ENCODE measurements at regions not wholly inside any gene's neighbourhood (a gene's known extent, or its start where the extent isn't known, plus 50 kb on each side); places are given as distances from the start of the nearest gene placed in this dataset.
"Not testable (repeated sequence)": the region's sequence is repeated elsewhere in the genome, so short reads cannot be mapped to it uniquely, and the experiment has no call there.

DNA sequence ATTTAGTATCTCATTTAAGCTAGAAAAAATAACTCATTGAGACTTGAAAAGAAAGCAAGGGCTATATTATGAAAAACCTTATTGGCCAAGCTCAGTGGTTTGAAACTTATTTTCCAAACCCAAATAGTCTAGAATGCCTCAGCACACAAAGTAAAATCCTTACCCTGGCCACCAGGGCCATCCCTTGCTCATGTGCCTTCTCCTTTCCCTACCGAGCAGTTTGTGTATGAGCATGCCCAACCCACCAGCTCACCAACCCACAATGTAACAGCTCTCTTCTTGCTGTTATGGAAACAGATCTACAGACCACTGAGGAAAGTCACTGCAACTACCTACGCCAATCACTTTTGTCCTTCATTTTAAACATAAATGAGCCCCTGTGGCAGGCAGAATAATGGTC is 79.6 kb upstream of the CARMIL1 start:
- no peak overlapping the region for H3K4me2 ChIP-seq (ENCODE audit: low read depth, low read length, poor library complexity, severe bottlenecking)
- no peaks in the 10 kb centered on the region for H3K79me2 ChIP-seq (ENCODE audit: insufficient read depth, low read length)
- no peaks in the 10 kb centered on the region for H3K9me2 ChIP-seq (replicated peaks; ENCODE audit: low read depth, low read length)
- H3K4me3 ChIP-seq (ENCODE audit: low read length, poor library complexity, severe bottlenecking) = no peak overlapping the region
- H3K27me3 ChIP-seq (ENCODE audit: insufficient read depth, low read length, poor library complexity, severe bottlenecking) = no peaks in the 10 kb centered on the region
- H3K9me3 ChIP-seq (ENCODE audit: insufficient read depth, low read depth, low read length) = no peaks in the 10 kb centered on the region
- H3K9ac ChIP-seq (ENCODE audit: low read depth, low read length, poor library complexity, severe bottlenecking) = no peak overlapping the region
- no peaks in the 10 kb centered on the region for H3K36me3 ChIP-seq (ENCODE audit: insufficient read depth, low read length)
- H3K4me1 ChIP-seq (ENCODE audit: insufficient read depth, low read length, poor library complexity, severe bottlenecking) = no peaks in the 10 kb centered on the region
- no peak for TF ChIP-seq EZH2phosphoT487 (IDR thresholded peaks at IDR 0.05; ENCODE audit: borderline replicate concordance)
- TF ChIP-seq, protein P1, sequence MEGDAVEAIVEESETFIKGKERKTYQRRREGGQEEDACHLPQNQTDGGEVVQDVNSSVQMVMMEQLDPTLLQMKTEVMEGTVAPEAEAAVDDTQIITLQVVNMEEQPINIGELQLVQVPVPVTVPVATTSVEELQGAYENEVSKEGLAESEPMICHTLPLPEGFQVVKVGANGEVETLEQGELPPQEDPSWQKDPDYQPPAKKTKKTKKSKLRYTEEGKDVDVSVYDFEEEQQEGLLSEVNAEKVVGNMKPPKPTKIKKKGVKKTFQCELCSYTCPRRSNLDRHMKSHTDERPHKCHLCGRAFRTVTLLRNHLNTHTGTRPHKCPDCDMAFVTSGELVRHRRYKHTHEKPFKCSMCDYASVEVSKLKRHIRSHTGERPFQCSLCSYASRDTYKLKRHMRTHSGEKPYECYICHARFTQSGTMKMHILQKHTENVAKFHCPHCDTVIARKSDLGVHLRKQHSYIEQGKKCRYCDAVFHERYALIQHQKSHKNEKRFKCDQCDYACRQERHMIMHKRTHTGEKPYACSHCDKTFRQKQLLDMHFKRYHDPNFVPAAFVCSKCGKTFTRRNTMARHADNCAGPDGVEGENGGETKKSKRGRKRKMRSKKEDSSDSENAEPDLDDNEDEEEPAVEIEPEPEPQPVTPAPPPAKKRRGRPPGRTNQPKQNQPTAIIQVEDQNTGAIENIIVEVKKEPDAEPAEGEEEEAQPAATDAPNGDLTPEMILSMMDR (conservative IDR thresholded peaks at IDR 0.05; ENCODE audit: low read length) = no peak
- H4K20me1 ChIP-seq (ENCODE audit: insufficient read depth, low read length, poor library complexity, severe bottlenecking) = no peaks in the 10 kb centered on the region
- no peak overlapping the region for H2AFZ ChIP-seq (ENCODE audit: low read length)
- no peaks in the 10 kb centered on the region for H3F3A ChIP-seq (ENCODE audit: low read depth)

DNA sequence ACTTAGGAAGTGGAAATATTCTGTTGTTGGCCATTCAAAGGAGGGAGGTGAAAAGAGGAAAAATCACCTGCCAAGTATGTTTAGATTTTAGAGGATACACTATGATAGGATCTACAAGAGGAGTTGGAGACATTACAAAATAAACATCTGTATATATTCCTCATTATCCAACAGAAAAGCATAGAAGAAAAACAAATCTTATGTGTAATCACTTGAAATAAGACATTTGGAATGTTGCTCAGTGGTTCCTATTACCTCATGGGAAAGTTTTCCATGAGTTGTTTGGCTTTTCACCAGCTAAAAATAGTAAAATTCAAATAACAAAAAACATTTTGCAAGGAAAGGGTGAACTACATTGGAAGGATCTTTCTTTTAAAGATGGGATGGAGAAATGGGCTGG is 76.7 kb upstream of the CARMIL1 start:
- Histone ChIP-seq H3F3A (ENCODE audit: low read depth) (no peaks in the 10 kb centered on the region), H3K4me3 (ENCODE audit: low read length, poor library complexity, severe bottlenecking) (no peak overlapping the region), H3K36me3 (ENCODE audit: insufficient read depth, low read length) (no peaks in the 10 kb centered on the region), H3K4me2 (ENCODE audit: low read depth, low read length, poor library complexity, severe bottlenecking) (no peak overlapping the region), H3K4me1 (ENCODE audit: insufficient read depth, low read length, poor library complexity, severe bottlenecking) (peaks cover 5% of the 10 kb centered on the region), H3K27me3 (ENCODE audit: insufficient read depth, low read length, poor library complexity, severe bottlenecking) (no peaks in the 10 kb centered on the region), H3K9me3 (ENCODE audit: insufficient read depth, low read depth, low read length) (peaks cover 6% of the 10 kb centered on the region; the same call in 1 of the 2 replicates), H3K9ac (ENCODE audit: low read depth, low read length, poor library complexity, severe bottlenecking) (no peak overlapping the region), H4K20me1 (ENCODE audit: insufficient read depth, low read length, poor library complexity, severe bottlenecking) (no peaks in the 10 kb centered on the region), H2AFZ (ENCODE audit: low read length) (no peak overlapping the region), H3K9me2 (replicated peaks; ENCODE audit: low read depth, low read length) (no peaks in the 10 kb centered on the region), H3K79me2 (ENCODE audit: insufficient read depth, low read length) (no peaks in the 10 kb centered on the region)
- TF ChIP-seq EZH2phosphoT487 (IDR thresholded peaks at IDR 0.05; ENCODE audit: borderline replicate concordance) = no peak
- TF ChIP-seq, protein P1 (conservative IDR thresholded peaks at IDR 0.05; ENCODE audit: low read length) = no peak

DNA sequence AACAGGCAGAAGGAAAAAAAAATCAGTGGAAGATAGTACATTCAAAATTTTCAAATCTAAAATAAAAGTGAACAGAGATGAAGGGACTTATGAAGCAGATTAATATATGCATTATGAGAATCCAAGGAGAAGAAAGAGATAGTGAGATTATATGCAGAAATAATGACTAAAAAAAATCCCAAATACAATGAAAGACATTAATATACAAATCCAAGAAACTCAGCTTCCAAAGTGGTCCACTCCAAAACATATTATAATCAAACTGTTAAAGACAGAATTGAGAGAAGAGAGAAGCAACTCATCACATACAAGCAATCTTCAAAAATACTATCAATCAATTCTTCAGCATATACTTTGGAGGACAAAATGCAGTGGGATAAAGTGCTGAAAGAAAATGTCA is 73.5 kb upstream of the CARMIL1 start:
- peaks cover 7% of the 10 kb centered on the region for H3K4me1 ChIP-seq (ENCODE audit: insufficient read depth, low read length, poor library complexity, severe bottlenecking)
- H2AFZ ChIP-seq (ENCODE audit: low read length) = no peak overlapping the region
- H3K9me3 ChIP-seq (ENCODE audit: insufficient read depth, low read depth, low read length) = peaks cover 6% of the 10 kb centered on the region; the same call in 1 of the 2 replicates
- no peaks in the 10 kb centered on the region for H4K20me1 ChIP-seq (ENCODE audit: insufficient read depth, low read length, poor library complexity, severe bottlenecking)
- H3K36me3 ChIP-seq (ENCODE audit: insufficient read depth, low read length) = no peaks in the 10 kb centered on the region
- TF ChIP-seq, protein P1 (conservative IDR thresholded peaks at IDR 0.05; ENCODE audit: low read length) = no peak
- TF ChIP-seq EZH2phosphoT487 (IDR thresholded peaks at IDR 0.05; ENCODE audit: borderline replicate concordance) = no peak
- no peak overlapping the region for H3K9ac ChIP-seq (ENCODE audit: low read depth, low read length, poor library complexity, severe bottlenecking)
- H3F3A ChIP-seq (ENCODE audit: low read depth) = no peaks in the 10 kb centered on the region
- no peak overlapping the region for H3K4me3 ChIP-seq (ENCODE audit: low read length, poor library complexity, severe bottlenecking)
- no peaks in the 10 kb centered on the region for H3K9me2 ChIP-seq (replicated peaks; ENCODE audit: low read depth, low read length)
- H3K27me3 ChIP-seq (ENCODE audit: insufficient read depth, low read length, poor library complexity, severe bottlenecking) = no peaks in the 10 kb centered on the region
- H3K79me2 ChIP-seq (ENCODE audit: insufficient read depth, low read length) = no peaks in the 10 kb centered on the region
- H3K4me2 ChIP-seq (ENCODE audit: low read depth, low read length, poor library complexity, severe bottlenecking) = no peak overlapping the region

DNA sequence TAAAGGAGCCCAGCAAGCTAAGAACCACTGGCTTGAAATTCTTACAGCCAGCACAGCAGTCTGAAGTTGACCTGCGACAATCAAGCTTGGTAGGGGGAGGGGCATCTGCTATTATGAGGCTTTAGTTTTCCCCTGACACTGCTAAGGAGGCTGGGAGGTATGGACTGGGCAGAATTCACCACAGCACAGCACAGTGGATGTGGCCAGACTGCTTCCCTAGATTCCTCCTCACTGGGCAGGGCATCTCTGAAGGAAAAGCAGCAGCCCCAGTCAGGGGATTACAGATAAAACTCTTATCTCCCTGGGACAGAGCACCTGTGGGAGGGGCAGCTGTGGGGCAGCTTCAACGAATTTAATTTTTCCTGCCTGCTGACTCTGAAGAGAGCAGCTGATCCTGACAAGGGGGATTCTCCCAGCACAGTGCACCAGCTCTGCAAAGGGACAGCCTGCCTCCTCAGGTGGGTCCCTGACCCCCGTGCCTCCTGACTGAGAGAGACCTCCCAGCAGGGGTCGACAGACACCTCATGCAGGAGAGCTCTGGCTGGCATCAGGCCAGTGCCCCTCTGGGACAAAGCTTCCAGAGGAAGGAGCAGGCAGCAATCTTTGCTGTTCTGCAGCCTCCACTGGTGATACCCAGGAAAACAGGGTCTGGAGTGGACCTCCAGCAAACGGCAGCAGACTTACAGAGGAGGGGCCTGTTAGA is 71.6 kb upstream of the CARMIL1 start:
- H3K4me1 ChIP-seq (ENCODE audit: insufficient read depth, low read length, poor library complexity, severe bottlenecking); H3K9me3 ChIP-seq (ENCODE audit: insufficient read depth, low read depth, low read length); H3K9ac ChIP-seq (ENCODE audit: low read depth, low read length, poor library complexity, severe bottlenecking); H3K4me3 ChIP-seq (ENCODE audit: low read length, poor library complexity, severe bottlenecking); H3F3A ChIP-seq (ENCODE audit: low read depth); H3K27me3 ChIP-seq (ENCODE audit: insufficient read depth, low read length, poor library complexity, severe bottlenecking); H4K20me1 ChIP-seq (ENCODE audit: insufficient read depth, low read length, poor library complexity, severe bottlenecking); H3K79me2 ChIP-seq (ENCODE audit: insufficient read depth, low read length); H3K36me3 ChIP-seq (ENCODE audit: insufficient read depth, low read length); H3K4me2 ChIP-seq (ENCODE audit: low read depth, low read length, poor library complexity, severe bottlenecking); H3K9me2 ChIP-seq (replicated peaks; ENCODE audit: low read depth, low read length): not testable (repeated sequence)
- 0 out of 2 replicates have a peak overlapping the region, but pooled peaks have one; percentile 49 for H2AFZ ChIP-seq (ENCODE audit: low read length)

Measured in Loucy (cell line).